SK-MEL-5 (cell line): ENCODE measurements at regions not wholly inside any gene's neighbourhood (a gene's known extent, or its start where the extent isn't known, plus 50 kb on each side); places are given as distances from the start of the nearest gene placed in this dataset.

Experiments used
- DNase-seq: peaks from one replicate; pipeline ENCODE4 v3.0.0-alpha.2; 2016; ENCODE audit warnings: low read depth, low spot score
- in situ Hi-C: cut with HindIII; loops from 2 replicates; pipeline ENCODE4 v1.10.0; 2016; ENCODE audit warnings: low sequenced_read_pairs, high pct_unique_total_duplicates, low pct_unique_long_range_greater_than_20kb
- small RNA-seq, 2 experiments: library from RNA; depleted of rRNA; stranded (forward); fragments of <200 nt; gene quantifications; one replicate each; pipeline ENCODE3, GENCODE V24; 2014

- no peak for DNase-seq
- in situ Hi-C loops = no loop called here
Measured at GRCh38 chr22:46092670-46093410, 57.5 kb upstream of the PPARA start.

- in situ Hi-C loops = no loop called here
- no peak for DNase-seq
Measured at GRCh38 chr22:46093796-46094195, 56.5 kb upstream of the PPARA start.

DNA sequence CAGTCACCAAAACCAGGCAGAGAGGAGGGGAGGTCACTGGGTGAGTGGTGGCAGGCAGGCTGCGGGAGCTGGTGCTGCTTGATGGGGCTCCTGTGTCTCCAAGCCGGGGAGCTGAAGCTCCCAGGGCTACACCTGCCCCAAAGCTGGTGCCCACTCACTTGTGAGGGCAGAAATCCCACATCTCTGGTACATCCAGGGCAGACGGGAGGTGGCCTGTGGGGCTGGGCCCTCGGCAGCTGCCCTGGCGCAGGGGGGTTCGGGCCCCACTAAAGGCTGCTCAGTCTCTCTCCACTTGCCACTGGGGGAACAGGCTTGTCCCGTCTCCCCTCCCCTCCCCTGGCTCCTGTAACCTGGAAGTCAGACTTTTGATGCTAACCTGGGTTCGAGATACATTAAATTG lies 55.6 kb upstream of the PPARA start:
- DNase-seq = no peak
- in situ Hi-C loops = no loop called here

DNA sequence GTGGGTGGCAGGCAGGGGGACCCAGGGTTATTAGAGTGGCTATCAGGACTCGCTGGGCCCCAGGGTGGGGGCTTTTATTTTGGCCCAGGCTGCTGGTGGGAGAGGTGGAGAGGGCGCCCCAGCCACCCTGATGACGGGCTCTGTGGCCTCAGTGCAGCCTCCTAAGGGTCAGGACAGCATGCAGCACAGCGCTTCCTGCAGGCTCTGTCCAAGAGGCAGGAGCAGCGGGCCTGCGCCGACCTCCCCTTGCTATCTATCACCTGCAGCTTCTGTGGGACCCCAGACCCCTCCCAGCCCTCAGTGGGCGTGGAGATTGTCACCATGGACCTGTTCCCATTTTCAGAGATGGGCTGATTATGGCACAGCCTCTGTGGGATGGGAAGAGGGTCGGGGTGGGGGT lies 54.3 kb upstream of the PPARA start:
- in situ Hi-C loops = no loop called here
- DNase-seq = no peak

- no peak for DNase-seq
- in situ Hi-C loops = no loop called here
Measured at GRCh38 chr22:46096706-46097230, 53.6 kb upstream of the PPARA start.

- DNase-seq = no peak
- in situ Hi-C loops = no loop called here
Measured at GRCh38 chr22:46097268-46097900, 52.9 kb upstream of the PPARA start.

DNA sequence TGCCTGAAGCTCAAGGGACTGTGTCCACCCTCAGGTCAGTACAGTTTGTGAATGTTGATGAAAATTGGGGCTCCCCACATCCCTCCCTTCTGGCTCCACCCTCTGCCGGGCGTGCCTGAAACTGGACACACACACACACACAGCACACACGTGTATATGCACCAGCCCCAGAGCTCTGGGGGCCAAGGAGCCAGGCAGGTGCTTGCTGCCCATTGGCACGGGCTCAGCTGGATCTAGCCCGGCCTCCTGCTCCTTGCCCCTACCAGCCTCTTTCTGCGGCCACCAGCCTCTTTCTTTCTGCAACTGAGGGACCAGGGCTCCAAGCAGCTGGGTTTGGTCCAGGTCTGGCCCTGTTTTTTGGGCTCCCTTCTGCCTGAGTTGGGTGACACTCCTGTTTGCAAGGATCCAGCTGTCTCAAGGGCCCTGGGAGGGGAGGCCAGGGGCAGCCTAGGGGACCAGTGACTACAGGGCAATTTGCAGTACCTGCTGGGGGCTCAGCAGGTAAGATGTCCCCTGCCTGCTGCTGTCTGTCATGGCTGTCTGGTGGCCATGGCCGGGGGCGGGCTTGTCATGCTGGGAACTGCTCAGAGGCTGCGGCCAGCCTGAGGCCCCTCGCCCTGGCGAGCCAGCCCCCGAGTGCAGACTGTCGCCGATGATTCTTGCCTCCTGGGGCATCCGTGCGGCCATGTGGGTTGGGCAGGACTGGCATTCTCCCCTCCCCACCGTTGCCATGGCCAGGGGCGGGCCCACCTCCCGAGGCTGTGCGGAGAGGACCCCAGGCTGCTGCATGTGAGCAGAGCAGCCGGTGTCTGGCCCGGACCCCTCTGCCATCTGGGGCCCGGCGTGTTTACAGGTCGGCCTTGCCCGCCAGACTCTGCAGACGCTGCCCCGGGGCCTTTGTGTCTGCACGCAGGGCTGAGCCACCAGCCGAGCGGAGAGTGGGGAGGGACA lies 51.5 kb upstream of the PPARA start:
- in situ Hi-C loops = no loop called here
- DNase-seq = no peak

DNA sequence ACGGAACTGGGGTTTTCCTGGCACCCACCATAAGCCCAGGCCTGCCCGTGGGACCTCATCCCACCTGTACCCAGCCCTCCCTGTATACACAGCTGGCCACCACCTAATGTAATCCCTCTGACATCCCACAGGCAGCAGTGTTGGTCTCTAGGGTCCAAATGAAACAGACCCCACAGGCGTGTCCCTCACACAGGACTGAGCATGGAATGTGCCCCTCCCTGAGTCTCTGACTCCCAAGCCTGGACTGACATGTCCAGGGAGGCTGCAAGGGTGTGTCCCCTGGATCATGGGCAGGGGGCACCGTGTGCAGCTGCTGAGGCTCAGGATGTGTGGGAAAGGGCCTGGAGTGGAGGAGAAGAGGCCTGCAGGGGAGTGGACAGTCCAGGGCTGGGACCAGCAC lies 50.6 kb upstream of the PPARA start:
- in situ Hi-C loops = no loop called here
- no peak for DNase-seq

DNA sequence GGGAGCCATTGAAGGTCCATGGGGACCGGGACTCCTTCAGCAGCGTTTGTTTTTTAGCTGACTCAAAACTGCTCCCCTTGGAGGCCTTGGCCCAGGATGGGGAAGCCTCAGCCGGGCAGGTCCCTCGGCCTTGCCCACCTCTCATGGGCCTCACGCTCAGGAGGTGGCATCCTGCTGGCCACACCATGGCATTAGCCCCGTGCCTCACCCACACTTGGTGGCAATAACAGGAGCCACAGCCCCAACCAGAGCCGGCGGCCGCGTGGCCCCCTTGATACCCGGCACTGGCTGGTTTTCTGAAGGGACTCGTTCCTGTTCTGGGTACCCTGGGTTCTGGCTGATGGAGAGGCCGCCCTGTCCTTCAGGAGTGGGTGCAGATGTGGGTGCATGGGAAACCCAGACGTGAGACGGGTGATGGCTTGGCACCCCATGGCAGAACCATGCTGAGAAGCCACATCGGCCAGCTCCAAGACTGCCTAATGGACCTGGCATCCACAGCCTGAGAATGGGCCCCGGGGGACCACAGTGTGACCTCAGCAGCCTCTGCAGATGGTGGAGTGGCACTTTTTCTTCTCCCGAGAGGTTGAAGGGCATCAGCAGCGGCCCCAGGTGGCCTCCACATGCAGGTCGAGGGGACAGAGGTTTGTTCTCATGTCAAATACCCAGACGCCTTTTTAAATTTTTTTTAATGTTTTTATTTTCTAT lies 49.8 kb upstream of the PPARA start:
- no peak for DNase-seq
- in situ Hi-C loops = no loop called here

Small RNA genes lying in the stretch of these regions (small RNA-seq; reads per million reads assigned to genes)
- gene MIR3619 = 0 reads per million in 2 experiments
